Gastrocnemius medialis (tissue), 4 donors: ENCODE measurements at regions not wholly inside any gene's neighbourhood (a gene's known extent, or its start where the extent isn't known, plus 50 kb on each side); places are given as distances from the start of the nearest gene placed in this dataset.

Experiments
- CTCF ChIP-seq, 5 experiments: fragments of 450-650 bp in 3 of 5; fragments of 200-600 bp in 2 of 5; sonication (generic) in 2 of 5; IDR thresholded peaks in 4 of 5; conservative IDR thresholded peaks in 1 of 5; 1 replicate in 4 of 5; 2 replicates in 1 of 5; pipeline ENCODE4 v1.5.1; 2016 to 2019; ENCODE audit warnings: antibody characterized with exemption in 5 of 5, mild to moderate bottlenecking in 3 of 5, moderate library complexity in 3 of 5
- POLR2A ChIP-seq, 2 donors: fragments of 450-650 bp; IDR thresholded peaks; one replicate each; pipeline ENCODE4 v1.6.1; 2017; ENCODE audit warnings: antibody characterized with exemption in 2 of 2, mild to moderate bottlenecking in 2 of 2, moderate library complexity in 2 of 2

GRCh38 chrY:19868647-19869046 lies 124.1 kb upstream of the KDM5D start:
- TF ChIP-seq CTCF (IDR thresholded peaks at IDR 0.05 in 4 of 5, conservative IDR thresholded peaks at IDR 0.05 in 1 of 5) (no peak), POLR2A (IDR thresholded peaks at IDR 0.05) (no peak)
